C4-2B (cell line): ENCODE measurements at regions not wholly inside any gene's neighbourhood (a gene's known extent, or its start where the extent isn't known, plus 50 kb on each side); places are given as distances from the start of the nearest gene placed in this dataset.

Experiments
- H3K27ac ChIP-seq: fragments of 450-650 bp; 2 replicates; pipeline ENCODE4 v1.5.1; 2017
- ZFX ChIP-seq: fragments of 450-650 bp; IDR thresholded peaks from 2 replicates; pipeline ENCODE4 v1.6.1; 2017
- TF ChIP-seq, protein P1 (sequence below): fragments of 450-650 bp; conservative IDR thresholded peaks from 2 replicates; pipeline ENCODE4 v1.5.1; 2017; ENCODE audit warnings: mild to moderate bottlenecking

DNA sequence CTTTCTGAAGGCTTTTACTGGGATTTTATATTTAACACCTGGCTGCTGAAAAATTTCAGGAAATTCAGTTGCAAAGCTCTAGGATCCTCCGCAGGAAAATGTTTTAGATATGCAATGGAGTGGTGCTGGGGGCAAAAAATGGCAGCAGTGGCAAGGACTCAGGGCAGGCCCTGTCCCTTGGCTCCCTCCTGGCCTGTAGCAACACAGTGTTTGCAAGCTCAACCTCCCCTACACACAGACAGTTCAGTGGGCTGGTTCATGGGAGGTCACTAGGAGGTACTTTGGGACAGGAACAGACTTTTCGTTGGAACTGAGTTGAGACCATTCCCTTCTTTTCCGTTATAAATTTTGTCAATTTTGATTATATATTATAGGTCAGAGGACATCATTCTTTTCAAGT, 270.4 kb downstream of the ADAMTS20 start:
- TF ChIP-seq ZFX, result no peak
- TF ChIP-seq, protein P1, sequence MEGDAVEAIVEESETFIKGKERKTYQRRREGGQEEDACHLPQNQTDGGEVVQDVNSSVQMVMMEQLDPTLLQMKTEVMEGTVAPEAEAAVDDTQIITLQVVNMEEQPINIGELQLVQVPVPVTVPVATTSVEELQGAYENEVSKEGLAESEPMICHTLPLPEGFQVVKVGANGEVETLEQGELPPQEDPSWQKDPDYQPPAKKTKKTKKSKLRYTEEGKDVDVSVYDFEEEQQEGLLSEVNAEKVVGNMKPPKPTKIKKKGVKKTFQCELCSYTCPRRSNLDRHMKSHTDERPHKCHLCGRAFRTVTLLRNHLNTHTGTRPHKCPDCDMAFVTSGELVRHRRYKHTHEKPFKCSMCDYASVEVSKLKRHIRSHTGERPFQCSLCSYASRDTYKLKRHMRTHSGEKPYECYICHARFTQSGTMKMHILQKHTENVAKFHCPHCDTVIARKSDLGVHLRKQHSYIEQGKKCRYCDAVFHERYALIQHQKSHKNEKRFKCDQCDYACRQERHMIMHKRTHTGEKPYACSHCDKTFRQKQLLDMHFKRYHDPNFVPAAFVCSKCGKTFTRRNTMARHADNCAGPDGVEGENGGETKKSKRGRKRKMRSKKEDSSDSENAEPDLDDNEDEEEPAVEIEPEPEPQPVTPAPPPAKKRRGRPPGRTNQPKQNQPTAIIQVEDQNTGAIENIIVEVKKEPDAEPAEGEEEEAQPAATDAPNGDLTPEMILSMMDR, result no peak
- H3K27ac ChIP-seq, result no peak overlapping the region

DNA sequence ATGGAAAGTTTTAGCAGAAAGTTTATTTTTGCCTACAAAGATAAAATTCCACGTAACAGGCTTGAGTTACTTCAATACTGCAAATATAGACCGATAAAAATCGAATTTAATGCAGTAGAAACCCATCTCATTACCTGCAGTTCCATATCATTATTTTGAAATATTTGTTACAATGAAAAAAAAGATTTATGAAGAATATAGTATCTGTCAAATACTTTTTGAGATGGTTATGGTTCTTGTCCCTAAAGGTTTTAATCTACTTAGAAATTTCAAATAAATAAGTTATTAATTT, 273.5 kb downstream of the ADAMTS20 start:
- H3K27ac ChIP-seq, result no peak overlapping the region
- no peak for TF ChIP-seq ZFX
- TF ChIP-seq, protein P1, result no peak

DNA sequence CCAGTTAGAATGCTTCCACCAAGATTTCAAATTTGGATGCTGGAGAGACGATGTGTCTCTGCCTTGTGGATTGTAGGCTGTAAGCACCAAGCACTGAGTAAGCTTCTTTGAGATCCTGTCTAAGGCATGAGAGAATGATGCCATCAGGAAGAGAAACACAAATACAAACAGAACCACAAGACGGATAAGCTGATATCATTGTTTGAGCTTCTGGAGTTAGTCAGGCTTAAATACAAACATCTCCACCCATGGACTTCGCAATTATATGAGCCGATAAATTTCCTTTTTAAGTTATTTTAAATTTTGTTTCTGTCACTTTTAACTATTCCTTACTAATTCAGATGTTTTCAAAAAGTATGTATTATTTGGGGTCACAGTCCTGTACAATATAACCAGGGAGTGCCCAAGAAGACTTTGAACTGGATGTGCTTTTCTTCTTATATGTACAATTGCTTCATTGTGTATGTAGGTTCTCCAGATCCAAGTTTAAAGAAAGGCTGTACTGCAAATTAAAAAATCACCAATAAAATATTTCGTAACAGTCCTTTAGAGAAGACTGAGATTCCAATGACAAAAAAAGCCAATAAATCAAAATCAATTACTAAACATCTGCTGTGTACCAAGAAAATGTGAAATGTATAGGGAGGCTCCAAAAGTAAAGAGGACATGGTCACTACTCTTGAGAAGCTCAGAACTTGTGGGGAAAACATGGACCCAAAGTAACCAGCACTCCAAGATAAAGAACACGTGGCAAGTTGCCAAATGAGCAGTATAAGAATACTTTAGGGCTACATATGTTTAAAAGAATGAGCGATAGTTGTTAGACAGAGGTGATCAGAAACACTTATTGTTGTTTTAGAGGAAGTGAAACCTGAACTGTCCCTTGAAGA, 274.1 kb downstream of the ADAMTS20 start:
- H3K27ac ChIP-seq, result no peak overlapping the region
- TF ChIP-seq, protein P1, result no peak
- TF ChIP-seq ZFX, result no peak

DNA sequence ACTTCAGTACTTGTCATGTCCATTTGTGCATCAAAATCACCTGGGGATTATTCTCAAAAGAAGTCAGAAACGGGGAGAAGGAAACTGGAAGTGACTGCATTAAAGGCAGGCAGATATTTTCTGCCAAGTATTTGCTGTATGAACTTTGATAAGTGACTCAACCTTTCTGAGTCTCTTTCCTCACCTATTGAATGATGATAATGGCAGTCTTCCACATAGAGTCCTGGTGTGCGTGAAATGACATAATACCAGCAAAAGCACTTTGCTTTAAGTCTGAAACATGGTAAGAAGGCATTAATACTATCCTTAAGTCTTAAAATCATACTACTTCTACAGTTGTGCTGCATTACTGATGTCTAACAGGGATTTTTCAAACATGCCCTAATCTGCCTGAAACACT, 278.5 kb downstream of the ADAMTS20 start:
- no peak for TF ChIP-seq ZFX
- TF ChIP-seq, protein P1, result no peak
- H3K27ac ChIP-seq, result no peak overlapping the region

DNA sequence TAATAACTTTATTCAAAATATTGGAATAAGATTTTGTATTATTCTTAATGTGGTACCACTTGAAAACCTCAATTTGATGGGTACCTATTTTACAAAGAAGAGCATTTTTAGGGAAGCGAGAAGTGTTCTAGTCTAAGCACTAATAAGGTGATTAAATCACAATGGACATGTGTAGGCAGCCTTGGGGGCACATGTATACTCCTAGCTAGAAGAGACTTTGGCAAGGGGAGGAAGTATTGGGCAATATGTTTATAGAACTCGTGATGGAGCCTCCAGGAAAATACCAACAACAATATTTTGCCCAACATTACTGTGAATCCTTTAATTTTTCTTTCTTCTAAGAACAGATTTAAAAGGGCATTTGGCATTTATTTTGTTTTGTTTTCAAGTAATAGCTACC, 280.3 kb downstream of the ADAMTS20 start:
- no peak overlapping the region for H3K27ac ChIP-seq
- TF ChIP-seq, protein P1, result no peak
- TF ChIP-seq ZFX, result no peak

DNA sequence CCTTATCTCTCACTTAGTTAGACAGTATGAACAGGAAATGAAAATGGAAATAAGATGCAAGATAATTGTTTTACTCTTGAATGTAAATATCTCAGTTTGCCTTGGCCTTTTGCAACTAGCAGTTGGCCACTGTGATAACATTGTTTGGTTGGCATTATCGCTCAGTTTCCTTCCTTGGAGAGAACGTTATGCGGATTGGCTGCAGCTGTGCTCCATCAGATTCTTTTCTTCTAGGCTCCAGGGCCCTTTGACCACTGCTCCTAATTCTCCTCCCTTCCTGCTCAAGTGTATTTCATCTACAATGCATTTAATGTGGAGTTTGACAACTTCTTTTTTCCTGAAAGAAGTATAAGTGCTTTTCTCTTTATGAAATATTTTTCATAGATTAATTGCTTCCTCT, 284.2 kb downstream of the ADAMTS20 start:
- TF ChIP-seq ZFX, result no peak
- TF ChIP-seq, protein P1, result no peak
- no peak overlapping the region for H3K27ac ChIP-seq

DNA sequence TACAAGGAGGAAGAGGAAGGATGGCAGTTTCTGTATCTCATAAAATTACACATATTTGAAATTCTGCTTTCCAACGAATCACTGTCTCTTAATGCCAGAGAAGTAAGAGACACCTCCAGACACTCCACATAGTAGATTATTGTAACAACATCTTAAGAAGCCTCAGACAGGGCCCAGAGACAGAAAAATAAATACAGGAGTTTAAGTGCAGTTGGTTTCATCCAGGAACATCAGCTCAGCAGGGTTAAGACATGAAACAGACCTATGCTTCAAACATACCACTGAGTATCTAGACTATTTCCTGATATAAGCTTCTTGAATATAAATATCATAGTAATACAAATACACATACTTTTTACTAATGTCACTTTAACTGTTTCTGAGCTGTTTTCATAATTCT, 290.3 kb downstream of the ADAMTS20 start:
- H3K27ac ChIP-seq, result no peak overlapping the region
- TF ChIP-seq, protein P1, result no peak
- TF ChIP-seq ZFX, result no peak
